ENCODE measurements at regions not wholly inside any gene's neighbourhood (a gene's known extent, or its start where the extent isn't known, plus 50 kb on each side); places are given as distances from the start of the nearest gene placed in this dataset.

- no peak overlapping the region for H3K27ac Mint-ChIP-seq (ENCODE audit: unreplicated experiment)
- no peak for TF ChIP-seq CTCF (IDR thresholded peaks at IDR 0.05; ENCODE audit: insufficient read depth in 1 of 2, low read depth in 1 of 2, low read length in 1 of 2, severe bottlenecking in 1 of 2, unreplicated experiment in 1 of 2)
- H3K27me3 ChIP-seq (replicated peaks; ENCODE audit: control insufficient read depth, insufficient read depth, low read length): no peaks in the 10 kb centered on the region
- no peaks in the 10 kb centered on the region for H3K4me1 ChIP-seq
- ChIA-PET CTCF (no interaction called here), POLR2A (no interaction called here)
- DNase-seq: no peak
- H3K36me3 Mint-ChIP-seq (ENCODE audit: insufficient read depth, unreplicated experiment): no peaks in the 10 kb centered on the region
- H3K9me3 Mint-ChIP-seq (ENCODE audit: unreplicated experiment): no peaks in the 10 kb centered on the region
- intact Hi-C loops (cut with micrococcal nuclease; ENCODE audit: unreplicated experiment): no loop called here
- H3K4me1 Mint-ChIP-seq (ENCODE audit: low read depth, unreplicated experiment): no peaks in the 10 kb centered on the region
- no peak overlapping the region for H3K4me3 ChIP-seq (ENCODE audit: low read depth, low read length)
- no TSS peak for BruUV-seq (replicated peaks)
- no peaks in the 10 kb centered on the region for H3K9me3 ChIP-seq
- H3K36me3 ChIP-seq (ENCODE audit: control insufficient read depth, insufficient read depth, low read length): no peaks in the 10 kb centered on the region
- no peaks in the 10 kb centered on the region for H3K27me3 Mint-ChIP-seq (ENCODE audit: insufficient read depth, unreplicated experiment)
- no peak overlapping the region for H3K4me3 Mint-ChIP-seq (ENCODE audit: unreplicated experiment)
Measured at GRCh38 chr3:139778682-139779233, 101.0 kb upstream of the NMNAT3 start.

GRCh38 chr3:139774560-139775302 is 97.0 kb upstream of the NMNAT3 start:
- DNase-seq: no peak
- H3K4me3 Mint-ChIP-seq (ENCODE audit: unreplicated experiment): no peak overlapping the region
- H3K36me3 Mint-ChIP-seq (ENCODE audit: insufficient read depth, unreplicated experiment): no peaks in the 10 kb centered on the region
- H3K4me1 Mint-ChIP-seq (ENCODE audit: low read depth, unreplicated experiment): no peaks in the 10 kb centered on the region
- Histone ChIP-seq H3K4me1 (no peaks in the 10 kb centered on the region), H3K9me3 (no peaks in the 10 kb centered on the region), H3K4me3 (ENCODE audit: low read depth, low read length) (no peak overlapping the region), H3K27me3 (replicated peaks; ENCODE audit: control insufficient read depth, insufficient read depth, low read length) (no peaks in the 10 kb centered on the region), H3K36me3 (ENCODE audit: control insufficient read depth, insufficient read depth, low read length) (no peaks in the 10 kb centered on the region)
- H3K27ac Mint-ChIP-seq (ENCODE audit: unreplicated experiment): no peak overlapping the region
- no peak for TF ChIP-seq CTCF (IDR thresholded peaks at IDR 0.05; ENCODE audit: insufficient read depth in 1 of 2, low read depth in 1 of 2, low read length in 1 of 2, severe bottlenecking in 1 of 2, unreplicated experiment in 1 of 2)
- ChIA-PET POLR2A (no interaction called here), CTCF (no interaction called here)
- no peaks in the 10 kb centered on the region for H3K9me3 Mint-ChIP-seq (ENCODE audit: unreplicated experiment)
- intact Hi-C loops (cut with micrococcal nuclease; ENCODE audit: unreplicated experiment): no loop called here
- no TSS peak for BruUV-seq (replicated peaks)
- H3K27me3 Mint-ChIP-seq (ENCODE audit: insufficient read depth, unreplicated experiment): no peaks in the 10 kb centered on the region

- Mint-ChIP-seq H3K36me3 (ENCODE audit: insufficient read depth, unreplicated experiment) (no peaks in the 10 kb centered on the region), H3K27me3 (ENCODE audit: insufficient read depth, unreplicated experiment) (no peaks in the 10 kb centered on the region), H3K4me3 (ENCODE audit: unreplicated experiment) (no peak overlapping the region), H3K4me1 (ENCODE audit: low read depth, unreplicated experiment) (no peaks in the 10 kb centered on the region), H3K27ac (ENCODE audit: unreplicated experiment) (no peak overlapping the region), H3K9me3 (ENCODE audit: unreplicated experiment) (no peaks in the 10 kb centered on the region)
- no TSS peak for BruUV-seq (replicated peaks)
- Histone ChIP-seq H3K4me1 (no peaks in the 10 kb centered on the region), H3K4me3 (ENCODE audit: low read depth, low read length) (no peak overlapping the region), H3K9me3 (no peaks in the 10 kb centered on the region), H3K27me3 (replicated peaks; ENCODE audit: control insufficient read depth, insufficient read depth, low read length) (no peaks in the 10 kb centered on the region), H3K36me3 (ENCODE audit: control insufficient read depth, insufficient read depth, low read length) (no peaks in the 10 kb centered on the region)
- ChIA-PET CTCF (no interaction called here), POLR2A (no interaction called here)
- DNase-seq: no peak
- no peak for TF ChIP-seq CTCF (IDR thresholded peaks at IDR 0.05; ENCODE audit: insufficient read depth in 1 of 2, low read depth in 1 of 2, low read length in 1 of 2, severe bottlenecking in 1 of 2, unreplicated experiment in 1 of 2)
- intact Hi-C loops (cut with micrococcal nuclease; ENCODE audit: unreplicated experiment): no loop called here
Measured at GRCh38 chr3:139772539-139773500, 95.0 kb upstream of the NMNAT3 start.
